OCI-LY1 (cell line): ENCODE measurements at regions not wholly inside any gene's neighbourhood (a gene's known extent, or its start where the extent isn't known, plus 50 kb on each side); places are given as distances from the start of the nearest gene placed in this dataset.

Experiments used
- H2AFZ ChIP-seq: fragments of 200-600 bp; sonication (generic), shearing (Covaris generic); 2 replicates; pipeline ENCODE4 v1.6.0; 2014; ENCODE audit warnings: antibody characterized with exemption, mild to moderate bottlenecking, low read length
- H3F3A ChIP-seq: fragments of 200-600 bp; sonication (generic), shearing (Covaris generic); 2 replicates; pipeline ENCODE4 v1.6.0; 2014; ENCODE audit warnings: mild to moderate bottlenecking, antibody characterized with exemption, low read length, moderate library complexity; ENCODE audit not compliant: insufficient read depth
- H3K27ac ChIP-seq: fragments of 200-600 bp; sonication (generic); 2 replicates; pipeline ENCODE4 v1.5.1; 2014; ENCODE audit warnings: low read length, mixed run types, mild to moderate bottlenecking, low read depth; ENCODE audit not compliant: poor library complexity, severe bottlenecking
- H3K27me3 ChIP-seq: fragments of 200-600 bp; sonication (generic); 2 replicates; pipeline ENCODE4 v1.6.0; 2014; ENCODE audit warnings: antibody characterized with exemption, mild to moderate bottlenecking, low read length, moderate library complexity; ENCODE audit not compliant: insufficient read depth
- H3K36me3 ChIP-seq: fragments of 200-600 bp; sonication (generic); 2 replicates; pipeline ENCODE4 v1.6.1; 2014; ENCODE audit warnings: mild to moderate bottlenecking, antibody characterized with exemption, low read length, moderate library complexity, mixed read lengths; ENCODE audit not compliant: insufficient read depth
- H3K4me1 ChIP-seq: fragments of 200-600 bp; sonication (generic); 2 replicates; pipeline ENCODE4 v1.5.1; 2014; ENCODE audit warnings: mild to moderate bottlenecking, low read length, moderate library complexity; ENCODE audit not compliant: insufficient read depth, severe bottlenecking
- H3K4me2 ChIP-seq: fragments of 200-600 bp; sonication (generic), shearing (Covaris generic); 2 replicates; pipeline ENCODE4 v1.6.1; 2014; ENCODE audit warnings: low read length
- H3K4me3 ChIP-seq: fragments of 200-600 bp; sonication (generic); 2 replicates; pipeline ENCODE4 v1.5.1; 2014; ENCODE audit warnings: low read length, low read depth, mild to moderate bottlenecking, mixed read lengths; ENCODE audit not compliant: poor library complexity, severe bottlenecking
- H3K79me2 ChIP-seq: fragments of 200-600 bp; shearing (Covaris generic); 2 replicates; pipeline ENCODE4 v1.6.1; 2016; ENCODE audit warnings: mixed run types, low read length, mixed read lengths; ENCODE audit not compliant: insufficient read depth
- H3K9ac ChIP-seq: fragments of 200-600 bp; sonication (generic), shearing (Covaris generic); 2 replicates; pipeline ENCODE4 v1.6.1; 2014; ENCODE audit warnings: mild to moderate bottlenecking, low read length, mixed read lengths
- H3K9me2 ChIP-seq: fragments of 200-600 bp; sonication (generic), shearing (Covaris generic); 2 replicates; pipeline ENCODE4 v1.6.1; 2014; ENCODE audit warnings: low read depth, mild to moderate bottlenecking, low read length, mixed read lengths
- H3K9me3 ChIP-seq: fragments of 200-600 bp; shearing (Covaris generic); 2 replicates; pipeline ENCODE4 v1.6.1; 2014; ENCODE audit warnings: low read length, mixed read lengths
- H4K20me1 ChIP-seq: fragments of 200-600 bp; sonication (generic), shearing (Covaris generic); 2 replicates; pipeline ENCODE4 v1.6.0; 2016; ENCODE audit warnings: mild to moderate bottlenecking, low read length; ENCODE audit not compliant: insufficient read depth
- CTCF ChIP-seq: fragments of 200-600 bp; sonication (generic), shearing (Covaris generic); IDR thresholded peaks from 2 replicates; pipeline ENCODE4 v1.5.1; 2017; ENCODE audit warnings: mild to moderate bottlenecking, antibody characterized with exemption, low read length, moderate library complexity, mixed read lengths
- EZH2 ChIP-seq: fragments of 200-600 bp; sonication (generic), shearing (Covaris generic); IDR thresholded peaks from 2 replicates; pipeline ENCODE4 v1.8.0; 2017; ENCODE audit warnings: borderline replicate concordance, mixed run types, mild to moderate bottlenecking, antibody characterized with exemption, low read length, moderate library complexity, mixed read lengths

DNA sequence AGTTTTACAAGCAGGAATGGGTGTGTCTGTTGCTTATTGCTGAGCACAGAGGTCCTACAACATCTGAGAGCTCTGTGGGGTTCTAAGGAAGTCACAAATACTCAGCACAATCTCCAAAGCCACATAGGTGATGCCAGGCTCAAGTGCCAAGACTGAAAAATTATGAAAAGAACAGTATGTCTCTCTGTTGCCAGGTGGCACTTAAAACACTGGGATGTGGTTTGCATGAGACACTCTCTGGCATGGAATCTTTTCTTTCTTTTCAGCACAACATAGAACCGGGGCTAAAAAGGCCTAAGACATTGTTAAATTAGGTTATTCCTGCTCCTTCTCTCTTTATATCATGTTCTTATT, 127.3 kb upstream of the PRICKLE2 start:
- Histone ChIP-seq H3K4me1 (no peaks in the 10 kb centered on the region), H3K4me2 (no peak overlapping the region), H3K9me2 (no peaks in the 10 kb centered on the region), H3K36me3 (no peaks in the 10 kb centered on the region), H3K27ac (no peak overlapping the region), H3K4me3 (no peak overlapping the region), H3K9me3 (no peaks in the 10 kb centered on the region), H3F3A (no peaks in the 10 kb centered on the region), H3K27me3 (no peaks in the 10 kb centered on the region), H4K20me1 (no peaks in the 10 kb centered on the region), H3K9ac (no peak overlapping the region), H2AFZ (no peak overlapping the region), H3K79me2 (no peaks in the 10 kb centered on the region)
- no peak for TF ChIP-seq CTCF
- TF ChIP-seq EZH2: no peak

- H2AFZ ChIP-seq: no peak overlapping the region
- no peaks in the 10 kb centered on the region for H4K20me1 ChIP-seq
- no peaks in the 10 kb centered on the region for H3K79me2 ChIP-seq
- no peaks in the 10 kb centered on the region for H3K9me2 ChIP-seq
- H3K36me3 ChIP-seq: no peaks in the 10 kb centered on the region
- H3K27me3 ChIP-seq: no peaks in the 10 kb centered on the region
- no peak overlapping the region for H3K4me2 ChIP-seq
- TF ChIP-seq EZH2: no peak
- TF ChIP-seq CTCF: no peak
- H3K27ac ChIP-seq: no peak overlapping the region
- H3K9me3 ChIP-seq: no peaks in the 10 kb centered on the region
- H3K9ac ChIP-seq: no peak overlapping the region
- no peaks in the 10 kb centered on the region for H3K4me1 ChIP-seq
- H3F3A ChIP-seq: no peaks in the 10 kb centered on the region
- no peak overlapping the region for H3K4me3 ChIP-seq
Observed at GRCh38 chr3:64351713-64352638, 126.7 kb upstream of the PRICKLE2 start.

DNA sequence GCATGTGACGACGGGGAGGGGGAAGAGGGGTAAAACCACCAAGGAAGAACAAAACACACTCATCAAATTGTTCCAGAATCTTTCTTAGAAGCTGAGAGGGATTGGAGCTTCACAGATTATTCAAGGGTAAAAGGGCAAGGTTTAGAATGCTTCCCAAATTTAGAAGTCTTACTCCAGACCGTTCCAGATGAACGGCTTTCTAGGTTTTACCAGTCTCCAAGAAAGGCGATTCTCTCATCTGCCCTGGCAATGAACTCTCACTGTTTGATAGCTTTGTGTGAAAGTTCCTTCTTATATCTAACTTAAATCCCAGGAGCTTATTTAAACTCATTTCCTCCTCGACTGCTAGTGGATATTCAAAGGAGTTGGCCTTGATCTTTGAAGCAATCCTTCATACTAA, 124.3 kb upstream of the PRICKLE2 start:
- no peaks in the 10 kb centered on the region for H3K4me1 ChIP-seq
- no peaks in the 10 kb centered on the region for H3K9me3 ChIP-seq
- no peaks in the 10 kb centered on the region for H3K27me3 ChIP-seq
- no peaks in the 10 kb centered on the region for H3K36me3 ChIP-seq
- no peaks in the 10 kb centered on the region for H4K20me1 ChIP-seq
- no peak overlapping the region for H3K4me2 ChIP-seq
- H3K9ac ChIP-seq: no peak overlapping the region
- no peak overlapping the region for H2AFZ ChIP-seq
- H3K4me3 ChIP-seq: no peak overlapping the region
- H3K9me2 ChIP-seq: no peaks in the 10 kb centered on the region
- no peak overlapping the region for H3K27ac ChIP-seq
- TF ChIP-seq EZH2 (no peak), CTCF (no peak)
- no peaks in the 10 kb centered on the region for H3K79me2 ChIP-seq
- H3F3A ChIP-seq: no peaks in the 10 kb centered on the region
